Muscle layer of duodenum (tissue), 2 donors: ENCODE measurements at regions not wholly inside any gene's neighbourhood (a gene's known extent, or its start where the extent isn't known, plus 50 kb on each side); places are given as distances from the start of the nearest gene placed in this dataset.

ENCODE experiments used
- H3K27ac ChIP-seq: one replicate; pipeline ENCODE4 v1.7.0; 2013; ENCODE audit warnings: mild to moderate bottlenecking, low read length
- H3K27me3 ChIP-seq: one replicate; pipeline ENCODE4 v1.7.0; 2013; ENCODE audit warnings: low read depth, mild to moderate bottlenecking, control low read depth, low read length
- H3K36me3 ChIP-seq, 2 donors: one replicate each; pipeline ENCODE4 v1.7.0; 2013; ENCODE audit warnings: low read length in 2 of 2, control low read depth in 1 of 2, mild to moderate bottlenecking in 1 of 2; ENCODE audit not compliant: insufficient read depth in 2 of 2, control insufficient read depth in 1 of 2
- H3K4me1 ChIP-seq, 2 donors: one replicate each; pipeline ENCODE4 v1.7.0; 2013; ENCODE audit warnings: low read length in 2 of 2, mild to moderate bottlenecking in 2 of 2, control low read depth in 1 of 2, moderate library complexity in 1 of 2; ENCODE audit not compliant: insufficient read depth in 2 of 2, control insufficient read depth in 1 of 2
- H3K4me3 ChIP-seq, 2 donors: one replicate each; pipeline ENCODE4 v1.7.0; 2013; ENCODE audit warnings: low read length in 2 of 2, low read depth in 1 of 2, mild to moderate bottlenecking in 1 of 2
- H3K9me3 ChIP-seq, 2 donors: one replicate each; pipeline ENCODE4 v1.7.0; 2013; ENCODE audit warnings: low read length in 2 of 2, control low read depth in 1 of 2, mild to moderate bottlenecking in 1 of 2; ENCODE audit not compliant: control insufficient read depth in 1 of 2
- donor health status: healthy.

DNA sequence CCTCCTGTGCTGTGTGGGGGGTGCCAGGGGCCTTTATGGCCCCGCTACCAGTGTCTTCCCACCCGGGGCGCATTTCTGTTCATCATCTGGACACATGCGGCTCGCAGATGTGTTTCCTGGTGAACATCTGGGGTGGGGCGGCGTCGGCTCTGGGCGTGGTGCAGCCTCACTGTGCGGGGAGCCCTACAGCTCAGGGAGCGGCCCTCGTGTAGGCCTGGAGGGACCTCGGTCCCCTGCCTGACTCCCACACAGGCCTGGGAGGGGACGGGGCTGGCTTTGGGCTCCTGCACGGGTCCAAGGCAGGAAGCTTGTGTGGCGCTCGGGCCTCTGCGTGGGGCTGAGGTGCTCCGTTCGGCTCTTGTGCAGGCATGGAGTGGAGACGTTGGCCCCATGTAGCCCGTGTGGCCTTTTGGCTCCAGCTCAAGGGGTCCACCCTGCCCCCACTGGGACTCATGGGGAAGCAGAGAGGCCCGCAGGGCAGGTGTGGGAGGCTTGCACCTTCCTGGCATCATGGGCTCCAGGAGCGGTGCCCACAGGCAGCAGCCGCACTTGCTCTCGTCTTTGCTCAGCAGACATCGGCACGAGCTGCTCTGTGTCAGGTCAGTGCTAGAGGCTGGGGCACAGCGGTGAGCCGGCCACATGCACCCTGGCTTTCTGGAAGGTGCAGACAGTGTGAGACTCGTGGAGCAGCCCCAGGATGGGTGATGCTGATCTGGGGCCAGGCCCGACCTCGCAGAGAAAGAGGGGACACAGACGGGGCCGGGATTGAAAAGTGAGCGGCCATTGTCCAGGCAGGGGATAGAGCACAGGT, 90.1 kb upstream of the ACTRT2 start:
- H3K27ac ChIP-seq = no peak overlapping the region
- no peaks in the 10 kb centered on the region for H3K4me1 ChIP-seq
- peaks cover 3% of the 10 kb centered on the region for H3K27me3 ChIP-seq
- H3K36me3 ChIP-seq = no peaks in the 10 kb centered on the region
- H3K4me3 ChIP-seq = no peak overlapping the region
- peaks cover 0 to 3% of the 10 kb centered on the region in 2 donors for H3K9me3 ChIP-seq

GRCh38 chr1:2931724-2932401, 89.4 kb upstream of the ACTRT2 start:
- H3K27ac ChIP-seq = no peak overlapping the region
- no peaks in the 10 kb centered on the region for H3K36me3 ChIP-seq
- no peak overlapping the region for H3K4me3 ChIP-seq
- no peaks in the 10 kb centered on the region for H3K4me1 ChIP-seq
- peaks cover 0 to 3% of the 10 kb centered on the region in 2 donors for H3K9me3 ChIP-seq
- H3K27me3 ChIP-seq = peaks cover 3% of the 10 kb centered on the region

GRCh38 chr1:2932671-2933350, 88.5 kb upstream of the ACTRT2 start:
- Histone ChIP-seq H3K27ac (no peak overlapping the region), H3K27me3 (peaks cover 3% of the 10 kb centered on the region), H3K9me3 (peaks cover 0 to 3% of the 10 kb centered on the region in 2 donors), H3K4me1 (no peaks in the 10 kb centered on the region), H3K36me3 (no peaks in the 10 kb centered on the region), H3K4me3 (no peak overlapping the region)

DNA sequence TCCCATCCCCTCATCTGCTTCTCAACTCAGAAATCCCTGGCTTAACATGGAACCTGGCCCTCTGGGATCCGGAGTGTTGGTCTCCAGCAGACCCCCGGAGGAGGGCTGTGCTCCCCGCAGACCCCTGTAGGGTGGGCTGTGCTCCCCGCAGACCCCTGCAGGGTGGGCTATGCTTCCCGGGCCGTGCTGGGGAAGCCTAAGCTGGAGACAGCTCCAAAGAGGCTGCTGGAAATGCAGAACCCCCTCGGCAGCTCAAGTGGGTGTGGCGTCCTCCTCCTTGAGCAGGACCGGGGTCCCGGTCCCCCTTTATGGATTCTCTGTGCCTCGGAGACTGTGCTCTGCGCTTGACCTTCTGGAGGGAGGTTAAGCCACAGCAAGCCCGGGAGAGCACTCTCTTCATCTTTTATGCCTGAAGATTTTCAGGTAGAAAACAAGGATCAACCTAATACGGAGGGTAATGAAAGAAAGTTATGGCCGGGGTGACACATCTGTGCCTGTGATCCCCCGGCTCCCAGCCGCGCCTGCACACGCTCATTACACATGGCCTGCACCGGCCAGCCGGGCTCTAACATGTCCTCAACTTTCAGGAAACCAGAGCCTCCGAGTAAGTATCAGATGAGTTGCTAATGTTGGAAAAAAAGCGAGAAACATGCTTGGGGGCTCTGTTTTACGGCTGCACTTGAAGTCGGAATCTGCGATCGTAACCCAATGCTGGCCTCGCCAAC, 87.7 kb upstream of the ACTRT2 start:
- Histone ChIP-seq H3K4me1 (no peaks in the 10 kb centered on the region), H3K27ac (no peak overlapping the region), H3K4me3 (no peak overlapping the region), H3K36me3 (no peaks in the 10 kb centered on the region), H3K9me3 (peaks cover 0 to 3% of the 10 kb centered on the region in 2 donors), H3K27me3 (peaks cover 3% of the 10 kb centered on the region)

- H3K9me3 ChIP-seq = peaks cover 0 to 3% of the 10 kb centered on the region in 2 donors
These were observed 87.1 kb upstream of the ACTRT2 start for GRCh38 chr1:2934156-2934540.

GRCh38 chr1:2934642-2935081, 86.6 kb upstream of the ACTRT2 start:
- no peak overlapping the region for H3K4me3 ChIP-seq
- H3K27ac ChIP-seq = no peak overlapping the region
- peaks cover 0 to 7% of the 10 kb centered on the region in 2 donors for H3K9me3 ChIP-seq
- H3K36me3 ChIP-seq = no peaks in the 10 kb centered on the region
- H3K27me3 ChIP-seq = peaks cover 3% of the 10 kb centered on the region
- no peaks in the 10 kb centered on the region for H3K4me1 ChIP-seq

More at GRCh38 chr1:2934156-2934540, 87.1 kb upstream of the ACTRT2 start:
- no peaks in the 10 kb centered on the region for H3K4me1 ChIP-seq
- no peak overlapping the region for H3K27ac ChIP-seq
- H3K4me3 ChIP-seq = no peak overlapping the region
- peaks cover 3% of the 10 kb centered on the region for H3K27me3 ChIP-seq
- no peaks in the 10 kb centered on the region for H3K36me3 ChIP-seq

- no peak overlapping the region for H3K27ac ChIP-seq
- no peak overlapping the region for H3K4me3 ChIP-seq
These were observed 86.1 kb upstream of the ACTRT2 start for GRCh38 chr1:2935184-2935583.

DNA sequence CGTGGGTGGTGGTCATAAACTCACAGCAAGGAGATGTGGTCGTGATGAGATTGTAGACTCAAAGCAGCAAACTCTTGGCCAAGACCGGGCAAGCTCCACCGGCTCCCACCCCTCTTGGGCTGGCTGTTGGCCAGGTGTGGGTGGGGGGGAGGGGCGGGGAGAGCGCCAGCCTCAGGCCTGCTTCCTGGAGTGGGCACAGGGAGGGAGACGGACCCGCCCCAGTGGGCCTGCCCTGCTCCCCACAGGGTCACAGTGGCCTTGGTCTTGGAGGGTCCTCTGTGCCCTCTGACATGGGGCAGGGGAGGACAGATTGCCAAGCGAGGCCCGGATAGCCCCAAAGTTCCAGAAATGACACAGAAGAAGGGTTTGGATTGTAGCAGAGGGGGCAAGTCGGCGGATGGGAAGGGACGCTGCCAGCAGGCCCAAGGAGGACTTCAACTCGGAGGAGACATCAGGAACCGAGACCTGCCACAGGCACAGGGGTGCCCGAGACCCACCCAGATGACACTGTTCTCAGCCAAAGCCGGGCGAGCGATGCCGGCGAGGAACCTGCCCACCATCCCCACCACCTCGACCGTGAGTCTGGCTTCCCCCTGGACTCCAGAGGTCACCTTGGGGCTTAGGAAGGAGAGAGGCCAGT, 85.4 kb upstream of the ACTRT2 start:
- Histone ChIP-seq H3K27me3 (peaks cover 3% of the 10 kb centered on the region), H3K36me3 (no peaks in the 10 kb centered on the region), H3K9me3 (peaks cover under 1 to 16% of the 10 kb centered on the region in 2 donors), H3K27ac (no peak overlapping the region), H3K4me3 (no peak overlapping the region), H3K4me1 (no peaks in the 10 kb centered on the region)

More at GRCh38 chr1:2935184-2935583, 86.1 kb upstream of the ACTRT2 start:
- H3K4me1 ChIP-seq = no peaks in the 10 kb centered on the region
- H3K27me3 ChIP-seq = peaks cover 3% of the 10 kb centered on the region
- H3K9me3 ChIP-seq = peaks cover 0 to 10% of the 10 kb centered on the region in 2 donors
- H3K36me3 ChIP-seq = no peaks in the 10 kb centered on the region

DNA sequence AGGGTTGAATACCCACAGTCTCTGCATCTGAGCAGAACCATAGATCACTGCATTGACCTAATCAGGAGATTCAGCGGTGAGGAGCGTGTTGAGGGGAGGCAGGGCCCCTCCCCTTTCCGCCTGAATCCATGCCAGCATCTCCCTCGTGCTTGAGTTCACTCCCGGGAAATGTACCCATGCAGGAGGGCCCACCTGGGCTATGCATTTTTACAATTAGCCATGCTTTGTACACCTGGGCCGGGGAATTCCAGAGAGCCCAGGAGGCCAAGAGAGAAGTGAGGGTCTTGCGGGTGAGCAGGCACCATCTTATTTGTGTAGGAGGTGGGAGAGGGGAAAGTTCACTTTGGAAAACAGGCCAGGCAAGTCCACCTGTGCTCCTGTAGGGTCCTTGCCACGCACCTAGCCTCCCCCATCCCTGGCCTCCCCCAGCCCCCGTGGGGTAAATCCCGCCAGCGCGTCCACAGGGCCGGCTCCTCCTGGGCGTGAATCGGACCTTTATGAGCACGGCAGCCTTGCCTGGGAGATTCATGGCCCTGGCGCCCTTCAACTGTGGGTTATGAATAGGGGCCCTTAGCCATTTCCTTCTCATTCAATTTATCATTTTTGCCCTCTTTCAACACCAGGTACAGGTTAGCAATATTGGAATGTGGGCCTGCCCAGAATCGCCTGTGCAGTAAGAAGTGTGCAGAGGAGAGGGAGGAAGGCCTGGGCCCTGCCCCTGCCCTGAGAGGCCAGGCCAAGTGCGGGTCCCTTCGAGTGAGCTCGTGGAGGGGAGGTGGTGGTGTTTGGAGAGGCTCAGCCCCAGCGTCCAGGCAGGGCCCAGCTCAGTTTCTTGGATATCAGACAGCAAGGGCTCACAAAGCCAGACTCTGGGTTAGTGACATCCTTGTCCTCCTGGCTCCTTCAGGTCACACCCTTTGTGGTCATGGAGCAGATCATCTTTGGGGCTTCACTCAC, 84.4 kb upstream of the ACTRT2 start:
- no peaks in the 10 kb centered on the region for H3K4me1 ChIP-seq
- no peaks in the 10 kb centered on the region for H3K36me3 ChIP-seq
- peaks cover 3% of the 10 kb centered on the region for H3K27me3 ChIP-seq
- peaks cover 5 to 26% of the 10 kb centered on the region in 2 donors for H3K9me3 ChIP-seq
- no peak overlapping the region for H3K4me3 ChIP-seq
- H3K27ac ChIP-seq = no peak overlapping the region

- Histone ChIP-seq H3K9me3 (peaks cover 5 to 28% of the 10 kb centered on the region in 2 donors), H3K36me3 (no peaks in the 10 kb centered on the region), H3K27ac (no peak overlapping the region), H3K4me1 (no peaks in the 10 kb centered on the region), H3K27me3 (no peaks in the 10 kb centered on the region), H3K4me3 (no peak overlapping the region)
These were observed 83.5 kb upstream of the ACTRT2 start for GRCh38 chr1:2937805-2938204.
